Kidney capillary endothelial cell (primary cell): ENCODE measurements at regions not wholly inside any gene's neighbourhood (a gene's known extent, or its start where the extent isn't known, plus 50 kb on each side); places are given as distances from the start of the nearest gene placed in this dataset.
"Not testable (repeated sequence)": the region's sequence is repeated elsewhere in the genome, so short reads cannot be mapped to it uniquely, and the experiment has no call there.

ENCODE experiments used
- DNase-seq: peaks from one replicate; pipeline ENCODE4 v3.0.0-alpha.2; 2018; ENCODE audit warnings: low spot score

- no peak for DNase-seq
These were observed 1082.9 kb downstream of the GATA3 start for GRCh38 chr10:9137368-9137767.

GRCh38 chr10:9138829-9139228 lies 1084.3 kb downstream of the GATA3 start:
- DNase-seq = not testable (repeated sequence)

GRCh38 chr10:9140373-9140772 lies 1085.9 kb downstream of the GATA3 start:
- DNase-seq = no peak

GRCh38 chr10:9147475-9147874 lies 1093.0 kb downstream of the GATA3 start:
- DNase-seq = no peak

GRCh38 chr10:9149134-9149533 lies 1094.6 kb downstream of the GATA3 start:
- no peak for DNase-seq

GRCh38 chr10:9153057-9153456 lies 1098.6 kb downstream of the GATA3 start:
- not testable (repeated sequence) for DNase-seq

- no peak for DNase-seq
These were observed 1103.2 kb downstream of the GATA3 start for GRCh38 chr10:9157656-9158055.

GRCh38 chr10:9158675-9159074 lies 1104.2 kb downstream of the GATA3 start:
- no peak for DNase-seq

GRCh38 chr10:9160275-9160674 lies 1105.8 kb downstream of the GATA3 start:
- DNase-seq = no peak

- no peak for DNase-seq
These were observed 1109.2 kb downstream of the GATA3 start for GRCh38 chr10:9163699-9164098.

GRCh38 chr10:9166770-9167169 lies 1112.3 kb downstream of the GATA3 start:
- DNase-seq = no peak

GRCh38 chr10:9172276-9172675 lies 1117.8 kb downstream of the GATA3 start:
- no peak for DNase-seq

- no peak for DNase-seq
These were observed 1120.7 kb downstream of the GATA3 start for GRCh38 chr10:9175200-9175599.

GRCh38 chr10:9183197-9183880 lies 1128.9 kb downstream of the GATA3 start:
- DNase-seq = not testable (repeated sequence)

- DNase-seq = no peak
These were observed 1133.7 kb downstream of the GATA3 start for GRCh38 chr10:9188022-9188810.

GRCh38 chr10:9189448-9189847 lies 1135.0 kb downstream of the GATA3 start:
- DNase-seq = no peak

GRCh38 chr10:9193120-9193519 lies 1138.6 kb downstream of the GATA3 start:
- DNase-seq = no peak

GRCh38 chr10:9195385-9195784 lies 1140.9 kb downstream of the GATA3 start:
- no peak for DNase-seq

GRCh38 chr10:9198611-9199010 lies 1144.1 kb downstream of the GATA3 start:
- no peak for DNase-seq

- DNase-seq = no peak
These were observed 1151.1 kb downstream of the GATA3 start for GRCh38 chr10:9205558-9205957.

GRCh38 chr10:9209105-9209798 lies 1154.8 kb downstream of the GATA3 start:
- peak; percentile 53 for DNase-seq

GRCh38 chr10:9211228-9211627 lies 1156.7 kb downstream of the GATA3 start:
- DNase-seq = no peak

GRCh38 chr10:9214618-9215017 lies 1160.1 kb downstream of the GATA3 start:
- no peak for DNase-seq
